Lung (tissue), 11 donors: ENCODE measurements at regions not wholly inside any gene's neighbourhood (a gene's known extent, or its start where the extent isn't known, plus 50 kb on each side); places are given as distances from the start of the nearest gene placed in this dataset.

Experiments used
- ATAC-seq: fragments of 200-7000 bp; cut with Tn5 transposase; one replicate; pipeline ENCODE4 v1.9.1; 2020; ENCODE audit warnings: moderate number of reproducible peaks; ENCODE audit not compliant: insufficient read depth, low FRiP score
- DNase-seq, 3 donors: peaks; one replicate each; pipeline ENCODE4 v3.0.0-alpha.2; 2013 to 2017
- H3K27ac ChIP-seq, 2 donors: one replicate each; pipeline ENCODE4 v1.5.1; 2013; ENCODE audit warnings: mild to moderate bottlenecking in 2 of 2, moderate library complexity in 2 of 2, control low read depth in 1 of 2, inconsistent platforms in 1 of 2, low read depth in 1 of 2, low read length in 1 of 2
- H3K27me3 ChIP-seq, 3 donors: one replicate each; pipeline ENCODE4 v1.5.1; 2013; ENCODE audit warnings: low read length in 2 of 3; ENCODE audit not compliant: control insufficient read depth in 3 of 3, insufficient read depth in 3 of 3
- H3K36me3 ChIP-seq, 4 donors: one replicate each; pipeline ENCODE4 v1.5.1; 2013; ENCODE audit warnings: low read length in 4 of 4, mild to moderate bottlenecking in 1 of 4, moderate library complexity in 1 of 4; ENCODE audit not compliant: control insufficient read depth in 4 of 4, insufficient read depth in 4 of 4
- H3K4me1 ChIP-seq, 5 donors: one replicate each; pipeline ENCODE4 v1.5.1; 2013; ENCODE audit warnings: low read length in 5 of 5, mild to moderate bottlenecking in 2 of 5, moderate library complexity in 1 of 5; ENCODE audit not compliant: control insufficient read depth in 5 of 5, insufficient read depth in 5 of 5
- H3K4me3 ChIP-seq: one replicate; pipeline ENCODE4 v1.5.1; 2013; ENCODE audit warnings: mild to moderate bottlenecking, control low read depth, moderate library complexity
- H3K9ac ChIP-seq, 2 donors: one replicate each; pipeline ENCODE4 v1.5.1; 2013; ENCODE audit warnings: low read length in 2 of 2, control low read depth in 1 of 2; ENCODE audit not compliant: insufficient read depth in 1 of 2
- H3K9me3 ChIP-seq, 4 donors: one replicate each; pipeline ENCODE4 v1.5.1; 2013; ENCODE audit warnings: low read length in 3 of 4, mild to moderate bottlenecking in 1 of 4, moderate library complexity in 1 of 4; ENCODE audit not compliant: control insufficient read depth in 4 of 4, insufficient read depth in 3 of 4
- WGBS, 2 donors: extraction: QIAGEN DNeasy Blood & Tissue Kit; methylation state at CpG; one replicate each; pipeline ENCODE4 v1.1.7; 2013; 5-methylcytosine and 5-hydroxymethylcytosine counted together
- TF ChIP-seq, protein P1 (sequence below): IDR thresholded peaks from 2 replicates; pipeline ENCODE4 v1.5.1; 2012; ENCODE audit warnings: mild to moderate bottlenecking; ENCODE audit errors: control extremely low read depth, extremely low read depth
- donor health status: control.
- donor health status: control.
- donor health status: Bipolar disorder and iron deficiency.
- donor health status: healthy.
- donor health status: DM: yes; HTN: yes; CAD: no.

DNA sequence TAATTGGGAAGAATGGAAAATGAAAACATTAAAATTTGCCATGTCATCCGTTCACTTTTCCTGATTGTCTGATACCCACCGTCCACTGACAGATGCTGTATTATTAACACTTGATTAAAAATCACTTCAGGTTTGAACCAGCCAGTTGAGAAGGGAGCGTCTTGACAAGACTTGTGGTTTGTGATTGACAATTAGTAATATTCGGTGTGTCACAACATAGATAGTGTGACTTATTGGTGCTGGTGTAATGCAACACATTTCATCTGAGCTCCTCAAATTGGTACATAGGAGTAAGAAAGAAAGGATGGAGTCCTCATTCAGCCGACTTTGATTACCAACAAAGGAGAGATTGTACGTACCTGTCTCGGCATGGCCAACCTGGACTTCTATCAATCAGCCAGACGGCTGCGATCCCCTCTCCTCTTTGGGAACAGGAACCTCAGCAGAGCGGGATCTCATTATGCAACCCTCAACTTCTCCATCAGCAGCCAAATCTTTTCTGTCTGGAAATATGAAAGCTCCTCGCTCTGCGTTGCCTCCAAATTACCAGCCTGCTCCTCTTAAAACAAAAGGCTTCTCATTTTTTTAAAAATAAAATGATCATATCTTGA, 211.7 kb upstream of the MVB12B start:
- Histone ChIP-seq H3K9ac (no peak overlapping the region), H3K9me3 (peaks cover 0 to 2% (median 0%) of the 10 kb centered on the region in 4 donors), H3K4me3 (no peak overlapping the region), H3K27ac (no peak overlapping the region), H3K4me1 (no peaks in the 10 kb centered on the region), H3K36me3 (no peaks in the 10 kb centered on the region), H3K27me3 (peaks cover 0 to 10% (median 0%) of the 10 kb centered on the region in 3 donors)
- WGBS, 2 donors: 81 to 88% methylated on average over 12 of the region's 12 CpGs
- DNase-seq: no peak
- TF ChIP-seq, protein P1, sequence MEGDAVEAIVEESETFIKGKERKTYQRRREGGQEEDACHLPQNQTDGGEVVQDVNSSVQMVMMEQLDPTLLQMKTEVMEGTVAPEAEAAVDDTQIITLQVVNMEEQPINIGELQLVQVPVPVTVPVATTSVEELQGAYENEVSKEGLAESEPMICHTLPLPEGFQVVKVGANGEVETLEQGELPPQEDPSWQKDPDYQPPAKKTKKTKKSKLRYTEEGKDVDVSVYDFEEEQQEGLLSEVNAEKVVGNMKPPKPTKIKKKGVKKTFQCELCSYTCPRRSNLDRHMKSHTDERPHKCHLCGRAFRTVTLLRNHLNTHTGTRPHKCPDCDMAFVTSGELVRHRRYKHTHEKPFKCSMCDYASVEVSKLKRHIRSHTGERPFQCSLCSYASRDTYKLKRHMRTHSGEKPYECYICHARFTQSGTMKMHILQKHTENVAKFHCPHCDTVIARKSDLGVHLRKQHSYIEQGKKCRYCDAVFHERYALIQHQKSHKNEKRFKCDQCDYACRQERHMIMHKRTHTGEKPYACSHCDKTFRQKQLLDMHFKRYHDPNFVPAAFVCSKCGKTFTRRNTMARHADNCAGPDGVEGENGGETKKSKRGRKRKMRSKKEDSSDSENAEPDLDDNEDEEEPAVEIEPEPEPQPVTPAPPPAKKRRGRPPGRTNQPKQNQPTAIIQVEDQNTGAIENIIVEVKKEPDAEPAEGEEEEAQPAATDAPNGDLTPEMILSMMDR: no peak
- no peak for ATAC-seq

DNA sequence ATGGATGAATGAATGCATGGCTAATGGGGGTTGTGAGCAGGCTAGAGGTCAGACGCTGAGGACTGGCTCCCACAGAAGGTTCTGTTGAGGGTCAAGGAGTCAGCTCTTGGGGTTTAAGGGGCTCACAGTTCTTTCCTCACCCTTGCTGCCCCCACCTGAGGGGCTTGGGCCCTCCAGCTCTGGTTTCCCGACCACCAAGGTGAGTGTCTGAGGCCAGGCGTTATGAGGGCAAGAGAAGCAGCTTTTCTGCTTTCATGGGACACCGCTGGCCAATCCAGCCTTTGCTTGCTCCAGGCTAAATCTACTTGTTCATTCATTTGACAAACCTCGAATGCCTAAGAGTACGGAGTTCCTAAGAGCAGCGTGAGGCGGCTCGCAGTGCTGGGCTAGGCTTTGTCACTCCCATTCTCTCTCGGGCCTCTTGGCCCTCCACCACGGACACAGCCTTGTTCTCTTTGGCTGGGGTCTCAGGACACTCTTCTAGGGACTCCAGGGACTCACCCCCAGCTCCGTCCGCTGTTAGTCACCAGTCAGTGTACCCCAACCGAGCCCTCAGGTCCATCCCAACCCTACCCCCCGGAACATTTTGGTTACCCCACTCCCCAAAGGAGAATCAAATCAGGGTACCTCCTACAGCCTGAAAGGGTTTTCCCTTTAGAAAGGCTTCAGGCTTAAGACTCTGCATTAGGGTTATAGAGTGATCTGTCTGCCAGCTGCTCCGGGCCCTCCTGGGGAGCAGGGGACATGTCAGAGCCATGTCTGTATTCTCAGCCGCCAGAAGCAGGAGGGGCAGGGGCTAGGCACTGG, 210.1 kb upstream of the MVB12B start:
- H3K36me3 ChIP-seq: no peaks in the 10 kb centered on the region
- H3K4me3 ChIP-seq: no peak overlapping the region
- H3K27ac ChIP-seq: no peak overlapping the region
- DNase-seq: no peak
- H3K27me3 ChIP-seq: peaks cover 0 to 8% (median 0%) of the 10 kb centered on the region in 3 donors
- peaks cover 0 to 2% (median 0%) of the 10 kb centered on the region in 4 donors for H3K9me3 ChIP-seq
- TF ChIP-seq, protein P1: no peak
- ATAC-seq: no peak
- no peaks in the 10 kb centered on the region for H3K4me1 ChIP-seq
- no peak overlapping the region for H3K9ac ChIP-seq
- 84 to 89% methylated on average over 17 of the region's 17 CpGs for WGBS, 2 donors

- no peak overlapping the region for H3K9ac ChIP-seq
- H3K27ac ChIP-seq: no peak overlapping the region
- H3K4me3 ChIP-seq: no peak overlapping the region
- WGBS, 2 donors: 90 to 94% methylated on average over 4 of the region's 4 CpGs
- TF ChIP-seq, protein P1: no peak
- no peak for ATAC-seq
- peaks cover 0 to 2% (median 0%) of the 10 kb centered on the region in 4 donors for H3K9me3 ChIP-seq
- no peaks in the 10 kb centered on the region for H3K4me1 ChIP-seq
- H3K36me3 ChIP-seq: no peaks in the 10 kb centered on the region
- DNase-seq: no peak
- H3K27me3 ChIP-seq: peaks cover 0 to 8% (median 0%) of the 10 kb centered on the region in 3 donors
These were observed 209.5 kb upstream of the MVB12B start for GRCh38 chr9:126117158-126117425.
